ENCODE measurements at regions not wholly inside any gene's neighbourhood (a gene's known extent, or its start where the extent isn't known, plus 50 kb on each side); places are given as distances from the start of the nearest gene placed in this dataset.

- TF ChIP-seq, protein P1, sequence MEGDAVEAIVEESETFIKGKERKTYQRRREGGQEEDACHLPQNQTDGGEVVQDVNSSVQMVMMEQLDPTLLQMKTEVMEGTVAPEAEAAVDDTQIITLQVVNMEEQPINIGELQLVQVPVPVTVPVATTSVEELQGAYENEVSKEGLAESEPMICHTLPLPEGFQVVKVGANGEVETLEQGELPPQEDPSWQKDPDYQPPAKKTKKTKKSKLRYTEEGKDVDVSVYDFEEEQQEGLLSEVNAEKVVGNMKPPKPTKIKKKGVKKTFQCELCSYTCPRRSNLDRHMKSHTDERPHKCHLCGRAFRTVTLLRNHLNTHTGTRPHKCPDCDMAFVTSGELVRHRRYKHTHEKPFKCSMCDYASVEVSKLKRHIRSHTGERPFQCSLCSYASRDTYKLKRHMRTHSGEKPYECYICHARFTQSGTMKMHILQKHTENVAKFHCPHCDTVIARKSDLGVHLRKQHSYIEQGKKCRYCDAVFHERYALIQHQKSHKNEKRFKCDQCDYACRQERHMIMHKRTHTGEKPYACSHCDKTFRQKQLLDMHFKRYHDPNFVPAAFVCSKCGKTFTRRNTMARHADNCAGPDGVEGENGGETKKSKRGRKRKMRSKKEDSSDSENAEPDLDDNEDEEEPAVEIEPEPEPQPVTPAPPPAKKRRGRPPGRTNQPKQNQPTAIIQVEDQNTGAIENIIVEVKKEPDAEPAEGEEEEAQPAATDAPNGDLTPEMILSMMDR (IDR thresholded peaks at IDR 0.05; ENCODE audit: insufficient read depth, low read length): no peak
- H3K4me3 ChIP-seq (ENCODE audit: low read depth, low read length): no peak overlapping the region
- peak; percentile 47 for DNase-seq (ENCODE audit: low read depth)
These were observed 403.0 kb upstream of the USP24 start for GRCh38 chr1:55618199-55618598.

GRCh38 chr1:55617288-55617982, 402.3 kb upstream of the USP24 start:
- DNase-seq (ENCODE audit: low read depth): no peak
- no peak overlapping the region for H3K4me3 ChIP-seq (ENCODE audit: low read depth, low read length)
- TF ChIP-seq, protein P1 (IDR thresholded peaks at IDR 0.05; ENCODE audit: insufficient read depth, low read length): no peak

DNA sequence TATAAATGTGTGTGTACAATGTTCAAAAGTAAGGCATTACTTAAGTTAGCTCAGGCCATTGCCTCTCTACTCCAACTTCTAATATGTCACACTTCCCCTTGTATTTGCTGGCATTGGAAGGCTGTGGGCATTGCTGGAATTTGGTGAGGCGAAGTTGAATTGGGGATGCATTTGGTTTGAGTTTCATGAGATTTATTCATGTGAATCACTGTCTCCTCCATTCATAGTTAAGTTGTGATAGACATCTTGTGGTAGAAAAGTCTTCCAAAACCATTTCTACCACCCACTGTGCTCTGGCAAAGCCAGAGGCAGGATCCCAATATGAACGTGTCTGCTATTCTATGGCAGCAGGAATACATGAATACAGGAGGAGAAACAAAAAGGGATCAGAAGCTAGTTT, 397.8 kb upstream of the USP24 start:
- no peak overlapping the region for H3K4me3 ChIP-seq (ENCODE audit: low read depth, low read length)
- peak; percentile 44 for DNase-seq (ENCODE audit: low read depth)
- TF ChIP-seq, protein P1 (IDR thresholded peaks at IDR 0.05; ENCODE audit: insufficient read depth, low read length): no peak

GRCh38 chr1:55611123-55611522, 396.0 kb upstream of the USP24 start:
- TF ChIP-seq, protein P1 (IDR thresholded peaks at IDR 0.05; ENCODE audit: insufficient read depth, low read length): peak; percentile 26
- H3K4me3 ChIP-seq (ENCODE audit: low read depth, low read length): no peak overlapping the region
- peak; percentile 77 for DNase-seq (ENCODE audit: low read depth)

- TF ChIP-seq, protein P1 (IDR thresholded peaks at IDR 0.05; ENCODE audit: insufficient read depth, low read length): no peak
- no peak overlapping the region for H3K4me3 ChIP-seq (ENCODE audit: low read depth, low read length)
- no peak for DNase-seq (ENCODE audit: low read depth)
These were observed 395.0 kb upstream of the USP24 start for GRCh38 chr1:55610203-55610602.

GRCh38 chr1:55609630-55610029, 394.5 kb upstream of the USP24 start:
- H3K4me3 ChIP-seq (ENCODE audit: low read depth, low read length): no peak overlapping the region
- no peak for DNase-seq (ENCODE audit: low read depth)
- TF ChIP-seq, protein P1 (IDR thresholded peaks at IDR 0.05; ENCODE audit: insufficient read depth, low read length): no peak

DNA sequence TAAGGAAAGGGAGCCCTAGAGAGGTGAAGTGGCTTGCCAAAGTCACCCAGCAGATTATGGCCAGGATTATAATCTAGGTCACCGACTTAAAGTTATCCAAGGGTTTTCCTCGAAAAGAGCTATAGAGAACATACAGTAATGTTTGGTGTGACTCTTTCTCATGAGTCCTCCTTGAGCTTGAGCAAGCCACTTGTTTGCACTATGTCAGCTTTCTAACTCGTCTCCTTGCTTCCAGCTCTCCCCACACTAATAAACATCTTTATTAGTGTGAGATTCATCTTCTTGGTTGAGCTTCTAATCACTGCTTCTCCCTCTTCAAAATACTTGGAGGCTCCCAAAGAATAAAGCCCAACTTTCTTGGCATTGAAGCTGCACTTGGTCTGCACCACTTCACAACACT, 390.0 kb upstream of the USP24 start:
- TF ChIP-seq, protein P1 (IDR thresholded peaks at IDR 0.05; ENCODE audit: insufficient read depth, low read length): no peak
- H3K4me3 ChIP-seq (ENCODE audit: low read depth, low read length): no peak overlapping the region
- no peak for DNase-seq (ENCODE audit: low read depth)
